D721Med (cell line): ENCODE measurements at regions not wholly inside any gene's neighbourhood (a gene's known extent, or its start where the extent isn't known, plus 50 kb on each side); places are given as distances from the start of the nearest gene placed in this dataset.
A peak's percentile ranks its signal among the peaks of the same experiment; 100 is the strongest.

Experiments used
- DNase-seq: peaks from one replicate; pipeline ENCODE4 v3.0.0; 2011; ENCODE audit warnings: low spot score; ENCODE audit not compliant: insufficient read length
- FAIRE-seq: peaks from 2 replicates; lab custom pipeline; 2011; peaks lifted over from hg19 to GRCh38; lab: Jason Lieb, UNC
- CTCF ChIP-seq: IDR thresholded peaks from 2 replicates; pipeline ENCODE4 v1.5.1; 2012; ENCODE audit warnings: mild to moderate bottlenecking, control low read depth; ENCODE audit not compliant: insufficient read depth; ENCODE audit errors: missing control alignments

- DNase-seq, result no peak
- TF ChIP-seq CTCF, result no peak
- no peak for FAIRE-seq
Measured at GRCh38 chr21:16046656-16047330, 317.0 kb downstream of the USP25 start.

GRCh38 chr21:16047904-16048303, 318.1 kb downstream of the USP25 start:
- no peak for DNase-seq
- peak; percentile 21 for FAIRE-seq
- no peak for TF ChIP-seq CTCF

- FAIRE-seq (no peak), DNase-seq (no peak)
- TF ChIP-seq CTCF, result no peak
Measured at GRCh38 chr21:16055014-16055413, 325.2 kb downstream of the USP25 start.

- FAIRE-seq, result no peak
- no peak for DNase-seq
- TF ChIP-seq CTCF, result no peak
Measured at GRCh38 chr21:16058896-16059295, 329.1 kb downstream of the USP25 start.

GRCh38 chr21:16059981-16060380, 330.2 kb downstream of the USP25 start:
- TF ChIP-seq CTCF, result no peak
- DNase-seq, result no peak
- no peak for FAIRE-seq

GRCh38 chr21:16061194-16061593, 331.4 kb downstream of the USP25 start:
- FAIRE-seq (no peak), DNase-seq (no peak)
- no peak for TF ChIP-seq CTCF
